Gastrocnemius medialis (tissue), 4 donors: ENCODE measurements at regions not wholly inside any gene's neighbourhood (a gene's known extent, or its start where the extent isn't known, plus 50 kb on each side); places are given as distances from the start of the nearest gene placed in this dataset.

Experiments
- POLR2A ChIP-seq, 2 donors: fragments of 450-650 bp; IDR thresholded peaks; one replicate each; pipeline ENCODE4 v1.6.1; 2017; ENCODE audit warnings: antibody characterized with exemption in 2 of 2, mild to moderate bottlenecking in 2 of 2, moderate library complexity in 2 of 2
- TF ChIP-seq, protein P1 (sequence below), 5 experiments: fragments of 450-650 bp in 3 of 5; fragments of 200-600 bp in 2 of 5; sonication (generic) in 2 of 5; IDR thresholded peaks in 4 of 5; conservative IDR thresholded peaks in 1 of 5; 1 replicate in 4 of 5; 2 replicates in 1 of 5; pipeline ENCODE4 v1.5.1; 2016 to 2019; ENCODE audit warnings: antibody characterized with exemption in 5 of 5, mild to moderate bottlenecking in 3 of 5, moderate library complexity in 3 of 5

DNA sequence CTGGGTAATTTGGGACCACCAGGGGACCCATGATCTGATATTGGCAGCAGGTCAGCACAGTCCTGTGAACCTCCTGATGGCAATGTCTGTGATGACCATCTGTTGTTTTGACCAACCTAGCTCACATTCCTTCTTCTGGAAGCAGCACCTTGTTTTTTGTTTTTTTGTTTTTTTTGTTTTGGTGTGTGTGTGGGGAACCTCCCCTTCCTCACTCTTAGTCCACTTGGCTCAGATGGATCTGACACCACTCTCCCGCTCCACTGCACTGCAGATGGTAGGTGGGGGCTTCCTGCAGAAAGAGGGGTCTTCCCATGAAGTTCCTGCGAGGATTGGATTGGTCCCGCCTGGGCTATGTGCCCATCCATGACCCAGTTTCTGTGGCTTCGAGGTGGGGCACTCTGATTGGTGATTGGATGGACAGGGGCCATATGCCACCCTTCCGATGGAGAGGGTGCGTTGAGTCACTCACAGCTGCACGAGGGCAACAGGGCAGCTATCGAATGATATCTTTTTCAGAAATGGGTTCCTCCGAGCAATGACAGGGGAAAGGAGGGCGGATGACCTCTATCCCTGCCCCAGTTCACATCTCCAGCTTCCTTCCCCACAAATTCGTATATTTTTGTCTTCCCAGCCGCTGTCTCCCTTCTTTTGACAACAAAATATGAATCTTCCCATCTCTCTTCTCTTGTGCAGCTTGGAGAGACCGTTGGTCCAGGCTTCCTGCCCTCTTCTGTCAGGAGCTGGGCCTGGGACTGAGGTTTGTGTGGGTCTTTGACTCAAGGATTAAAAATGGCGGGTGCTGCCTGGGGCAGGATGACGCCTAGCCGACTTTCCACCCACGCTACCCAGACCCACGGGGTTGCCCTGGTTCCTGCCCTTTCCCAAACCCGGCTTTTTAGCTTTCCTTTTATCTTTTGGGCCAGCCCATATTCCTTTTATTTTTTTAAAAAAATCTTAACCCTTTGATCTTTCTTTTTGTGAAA is 132.1 kb upstream of the KCNG1 start:
- TF ChIP-seq, protein P1, sequence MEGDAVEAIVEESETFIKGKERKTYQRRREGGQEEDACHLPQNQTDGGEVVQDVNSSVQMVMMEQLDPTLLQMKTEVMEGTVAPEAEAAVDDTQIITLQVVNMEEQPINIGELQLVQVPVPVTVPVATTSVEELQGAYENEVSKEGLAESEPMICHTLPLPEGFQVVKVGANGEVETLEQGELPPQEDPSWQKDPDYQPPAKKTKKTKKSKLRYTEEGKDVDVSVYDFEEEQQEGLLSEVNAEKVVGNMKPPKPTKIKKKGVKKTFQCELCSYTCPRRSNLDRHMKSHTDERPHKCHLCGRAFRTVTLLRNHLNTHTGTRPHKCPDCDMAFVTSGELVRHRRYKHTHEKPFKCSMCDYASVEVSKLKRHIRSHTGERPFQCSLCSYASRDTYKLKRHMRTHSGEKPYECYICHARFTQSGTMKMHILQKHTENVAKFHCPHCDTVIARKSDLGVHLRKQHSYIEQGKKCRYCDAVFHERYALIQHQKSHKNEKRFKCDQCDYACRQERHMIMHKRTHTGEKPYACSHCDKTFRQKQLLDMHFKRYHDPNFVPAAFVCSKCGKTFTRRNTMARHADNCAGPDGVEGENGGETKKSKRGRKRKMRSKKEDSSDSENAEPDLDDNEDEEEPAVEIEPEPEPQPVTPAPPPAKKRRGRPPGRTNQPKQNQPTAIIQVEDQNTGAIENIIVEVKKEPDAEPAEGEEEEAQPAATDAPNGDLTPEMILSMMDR (IDR thresholded peaks at IDR 0.05 in 4 of 5, conservative IDR thresholded peaks at IDR 0.05 in 1 of 5), result no peak
- no peak for TF ChIP-seq POLR2A (IDR thresholded peaks at IDR 0.05)
